Chondrocyte (in vitro differentiated cells): ENCODE measurements at regions not wholly inside any gene's neighbourhood (a gene's known extent, or its start where the extent isn't known, plus 50 kb on each side); places are given as distances from the start of the nearest gene placed in this dataset.

ENCODE experiments used
- DNase-seq: peaks from one replicate; pipeline ENCODE4 v3.0.0; 2021; ENCODE audit warnings: mixed read lengths, low spot score
- H3K27ac Mint-ChIP-seq: one replicate; pipeline ENCODE4 v1.8.0; 2021; ENCODE audit warnings: mild to moderate bottlenecking, moderate library complexity, mixed read lengths; ENCODE audit not compliant: unreplicated experiment
- H3K27me3 Mint-ChIP-seq: 2 replicates; pipeline ENCODE4 v1.8.0; 2021; ENCODE audit warnings: low read depth, mixed read lengths
- H3K36me3 Mint-ChIP-seq: 2 replicates; pipeline ENCODE4 v1.8.0; 2021; ENCODE audit warnings: low read depth, mixed read lengths
- H3K4me1 Mint-ChIP-seq: 2 replicates; pipeline ENCODE4 v1.8.0; 2021; ENCODE audit warnings: low read depth, mild to moderate bottlenecking, mixed read lengths
- H3K4me3 Mint-ChIP-seq: one replicate; pipeline ENCODE4 v1.8.0; 2021; ENCODE audit warnings: mild to moderate bottlenecking, moderate library complexity, mixed read lengths; ENCODE audit not compliant: unreplicated experiment
- H3K9me3 Mint-ChIP-seq: 2 replicates; pipeline ENCODE4 v1.8.0; 2021; ENCODE audit warnings: low read depth, mixed read lengths
- CTCF ChIP-seq: fragments of 200-600 bp; sonication (generic); IDR thresholded peaks from 2 replicates; pipeline ENCODE4 v1.5.0; 2021; ENCODE audit warnings: antibody characterized with exemption, mild to moderate bottlenecking, moderate library complexity

GRCh38 chr1:62951428-62951827 is 167.5 kb downstream of the ATG4C start:
- H3K27ac Mint-ChIP-seq: no peak overlapping the region
- DNase-seq: no peak
- H3K4me1 Mint-ChIP-seq: no peaks in the 10 kb centered on the region
- H3K36me3 Mint-ChIP-seq: no peaks in the 10 kb centered on the region
- H3K27me3 Mint-ChIP-seq: peaks cover 41% of the 10 kb centered on the region
- TF ChIP-seq CTCF: no peak
- H3K4me3 Mint-ChIP-seq: no peak overlapping the region
- no peaks in the 10 kb centered on the region for H3K9me3 Mint-ChIP-seq

GRCh38 chr1:62952596-62952995 is 168.7 kb downstream of the ATG4C start:
- Mint-ChIP-seq H3K27me3 (peaks cover 41% of the 10 kb centered on the region), H3K27ac (no peak overlapping the region), H3K9me3 (no peaks in the 10 kb centered on the region), H3K36me3 (no peaks in the 10 kb centered on the region), H3K4me1 (no peaks in the 10 kb centered on the region), H3K4me3 (no peak overlapping the region)
- no peak for DNase-seq
- TF ChIP-seq CTCF: no peak

- Mint-ChIP-seq H3K9me3 (no peaks in the 10 kb centered on the region), H3K27ac (no peak overlapping the region), H3K4me3 (no peak overlapping the region), H3K4me1 (no peaks in the 10 kb centered on the region), H3K36me3 (no peaks in the 10 kb centered on the region), H3K27me3 (peaks cover 43% of the 10 kb centered on the region)
- TF ChIP-seq CTCF: no peak
- no peak for DNase-seq
These were observed 169.7 kb downstream of the ATG4C start for GRCh38 chr1:62953633-62954032.

- Mint-ChIP-seq H3K27me3 (peaks cover 42% of the 10 kb centered on the region), H3K9me3 (no peaks in the 10 kb centered on the region), H3K4me3 (no peak overlapping the region), H3K36me3 (no peaks in the 10 kb centered on the region), H3K4me1 (no peaks in the 10 kb centered on the region), H3K27ac (no peak overlapping the region)
- no peak for TF ChIP-seq CTCF
- no peak for DNase-seq
These were observed 170.8 kb downstream of the ATG4C start for GRCh38 chr1:62954758-62955157.

GRCh38 chr1:62955666-62956065 is 171.7 kb downstream of the ATG4C start:
- Mint-ChIP-seq H3K4me3 (no peak overlapping the region), H3K27ac (no peak overlapping the region), H3K36me3 (no peaks in the 10 kb centered on the region), H3K4me1 (no peaks in the 10 kb centered on the region), H3K9me3 (no peaks in the 10 kb centered on the region), H3K27me3 (peaks cover 37% of the 10 kb centered on the region)
- no peak for TF ChIP-seq CTCF
- no peak for DNase-seq
